NCI-H345 (cell line): ENCODE measurements at regions not wholly inside any gene's neighbourhood (a gene's known extent, or its start where the extent isn't known, plus 50 kb on each side); places are given as distances from the start of the nearest gene placed in this dataset.
"Not testable (repeated sequence)": the region's sequence is repeated elsewhere in the genome, so short reads cannot be mapped to it uniquely, and the experiment has no call there.

Source experiments
- DNase-seq: peaks from one replicate; lab custom pipeline; 2025; lab: John Stamatoyannopoulos, UW

GRCh38 chr5:71343994-71344393, 111.5 kb upstream of the BDP1 start:
- DNase-seq = not testable (repeated sequence)

- not testable (repeated sequence) for DNase-seq
Measured at GRCh38 chr5:71372601-71373000, 82.8 kb upstream of the BDP1 start.

- DNase-seq = not testable (repeated sequence)
Measured at GRCh38 chr5:71373054-71373734, 82.3 kb upstream of the BDP1 start.

GRCh38 chr5:71384204-71384603, 71.2 kb upstream of the BDP1 start:
- not testable (repeated sequence) for DNase-seq

GRCh38 chr5:71384706-71385105, 70.7 kb upstream of the BDP1 start:
- DNase-seq = no peak

- not testable (repeated sequence) for DNase-seq
Measured at GRCh38 chr5:71385208-71385607, 70.2 kb upstream of the BDP1 start.

GRCh38 chr5:71388184-71388583, 67.3 kb upstream of the BDP1 start:
- DNase-seq = not testable (repeated sequence)

GRCh38 chr5:71398400-71398799, 57.1 kb upstream of the BDP1 start:
- DNase-seq = peak; percentile 18

GRCh38 chr5:71398859-71399258, 56.6 kb upstream of the BDP1 start:
- DNase-seq = not testable (repeated sequence)

GRCh38 chr5:71399443-71399842, 56.0 kb upstream of the BDP1 start:
- DNase-seq = not testable (repeated sequence)

GRCh38 chr5:71400626-71401025, 54.8 kb upstream of the BDP1 start:
- DNase-seq = peak; percentile 9

- not testable (repeated sequence) for DNase-seq
Measured at GRCh38 chr5:71401150-71401549, 54.3 kb upstream of the BDP1 start.

GRCh38 chr5:71401564-71401963, 53.9 kb upstream of the BDP1 start:
- not testable (repeated sequence) for DNase-seq

- DNase-seq = not testable (repeated sequence)
Measured at GRCh38 chr5:71404441-71404840, 51.0 kb upstream of the BDP1 start.

GRCh38 chr5:71404936-71405335, 50.5 kb upstream of the BDP1 start:
- DNase-seq = not testable (repeated sequence)
